IMR-90 (cell line): ENCODE measurements at regions not wholly inside any gene's neighbourhood (a gene's known extent, or its start where the extent isn't known, plus 50 kb on each side); places are given as distances from the start of the nearest gene placed in this dataset.

Experiments
- ATAC-seq: fragments of 200-7000 bp; cut with Tn5 transposase; 2 replicates; pipeline ENCODE4 v1.9.1; 2020; ENCODE audit warnings: low read depth, mild to moderate bottlenecking, moderate library complexity
- BruUV-seq: library from RNA; stranded (reverse); fragments of 400-500 nt; replicated peaks from 2 replicates; lab custom pipeline; 2021; lab: Mats Ljungman, UMichigan
- CTCF ChIA-PET: fragments of 300-600 bp; formaldehyde crosslinking; extraction: SDS; loops from one replicate; lab custom pipeline; 2021; ENCODE audit warnings: antibody characterized with exemption; lab: Yijun Ruan, JAX
- POLR2A ChIA-PET: fragments of 300-600 bp; sonication (Branson Sonifier 250); formaldehyde crosslinking; loops from one replicate; lab custom pipeline; 2022; ENCODE audit warnings: antibody characterized with exemption; ENCODE audit not compliant: unreplicated experiment; lab: Charles Lee
- DNase-seq: peaks from one replicate; pipeline ENCODE4 v3.0.0; 2013
- H2AFZ ChIP-seq: replicated peaks from 2 replicates; pipeline ENCODE3; 2013; ENCODE audit warnings: low read length, mild to moderate bottlenecking; ENCODE audit not compliant: poor library complexity
- H2AK5ac ChIP-seq: 2 replicates; pipeline ENCODE4 v1.6.1; 2013; ENCODE audit warnings: low read depth, low read length, inconsistent platforms
- H2AK9ac ChIP-seq: replicated peaks from 2 replicates; pipeline ENCODE3; 2013; ENCODE audit warnings: mild to moderate bottlenecking, low read depth, low read length, moderate library complexity; ENCODE audit not compliant: poor library complexity
- H2BK120ac ChIP-seq: 2 replicates; pipeline ENCODE4 v1.6.1; 2013; ENCODE audit warnings: low read depth, low read length, inconsistent platforms
- H2BK15ac ChIP-seq: 3 replicates; pipeline ENCODE4 v1.6.1; 2013; ENCODE audit warnings: low read depth, low read length, inconsistent platforms
- H2BK20ac ChIP-seq: 2 replicates; pipeline ENCODE4 v1.6.1; 2013; ENCODE audit warnings: low read depth, mild to moderate bottlenecking, inconsistent platforms, low read length, moderate library complexity
- H2BK5ac ChIP-seq: 2 replicates; pipeline ENCODE4 v1.6.1; 2013; ENCODE audit warnings: mild to moderate bottlenecking, low read depth, low read length, inconsistent platforms; ENCODE audit not compliant: poor library complexity, severe bottlenecking
- H3K14ac ChIP-seq: replicated peaks from 2 replicates; pipeline ENCODE4 v1.6.1; 2013; ENCODE audit warnings: low read depth, low read length, inconsistent platforms
- H3K18ac ChIP-seq: 2 replicates; pipeline ENCODE4 v1.6.1; 2013; ENCODE audit warnings: low read depth, low read length, control low read depth
- H3K23ac ChIP-seq: 2 replicates; pipeline ENCODE4 v1.6.1; 2013; ENCODE audit warnings: low read depth, low read length, inconsistent platforms
- H3K27ac ChIP-seq: 2 replicates; pipeline ENCODE4 v1.5.1; 2013; ENCODE audit warnings: mild to moderate bottlenecking, control low read depth, low read length; ENCODE audit not compliant: insufficient read depth
- H3K27me3 ChIP-seq: 2 replicates; pipeline ENCODE4 v1.6.1; 2013; ENCODE audit warnings: low read length; ENCODE audit not compliant: control insufficient read depth, insufficient read depth
- H3K36me3 ChIP-seq: 2 replicates; pipeline ENCODE4 v1.6.1; 2013; ENCODE audit warnings: low read length, mixed read lengths; ENCODE audit not compliant: control insufficient read depth, insufficient read depth
- H3K4ac ChIP-seq: 2 replicates; pipeline ENCODE4 v1.6.1; 2013; ENCODE audit warnings: low read depth, low read length, inconsistent platforms
- H3K4me1 ChIP-seq: 2 replicates; pipeline ENCODE4 v1.6.1; 2013; ENCODE audit warnings: low read length, mixed read lengths; ENCODE audit not compliant: control insufficient read depth, insufficient read depth
- H3K4me2 ChIP-seq: 2 replicates; pipeline ENCODE4 v1.6.1; 2013; ENCODE audit warnings: low read depth, mild to moderate bottlenecking, control low read depth, low read length, moderate library complexity
- H3K4me3 ChIP-seq: 2 replicates; pipeline ENCODE4 v1.5.1; 2013; ENCODE audit warnings: low read depth, mild to moderate bottlenecking, control low read depth, low read length, moderate library complexity; ENCODE audit not compliant: insufficient read depth
- H3K56ac ChIP-seq: 2 replicates; pipeline ENCODE4 v1.6.1; 2013; ENCODE audit warnings: low read length, inconsistent platforms; ENCODE audit not compliant: insufficient read depth; ENCODE audit errors: extremely low read depth
- H3K79me1 ChIP-seq, 2 experiments: 2 replicates each; pipeline ENCODE4 v1.6.1; 2013; ENCODE audit warnings: low read length in 2 of 2, inconsistent platforms in 1 of 2, low read depth in 1 of 2
- H3K9ac ChIP-seq: 2 replicates; pipeline ENCODE4 v1.6.1; 2013; ENCODE audit warnings: low read depth, low read length, control low read depth
- H3K9me1 ChIP-seq: 2 replicates; pipeline ENCODE4 v1.6.1; 2013; ENCODE audit warnings: low read length, inconsistent platforms; ENCODE audit not compliant: insufficient read depth
- H3K9me3 ChIP-seq: 2 replicates; pipeline ENCODE4 v1.6.1; 2013; ENCODE audit warnings: low read length; ENCODE audit not compliant: control insufficient read depth, insufficient read depth
- H4K20me1 ChIP-seq: 2 replicates; pipeline ENCODE4 v1.6.1; 2013; ENCODE audit warnings: low read length, inconsistent platforms; ENCODE audit not compliant: insufficient read depth
- H4K5ac ChIP-seq: 2 replicates; pipeline ENCODE4 v1.6.1; 2013; ENCODE audit warnings: mild to moderate bottlenecking, low read depth, low read length, control low read depth
- H4K8ac ChIP-seq, 2 experiments: 2 replicates each; pipeline ENCODE4 v1.6.1; 2013; ENCODE audit warnings: low read depth in 2 of 2, low read length in 2 of 2, control low read depth in 1 of 2, inconsistent platforms in 1 of 2
- H4K91ac ChIP-seq: 2 replicates; pipeline ENCODE4 v1.6.1; 2013; ENCODE audit warnings: low read depth, low read length, inconsistent platforms; ENCODE audit not compliant: insufficient read depth
- MAZ ChIP-seq: IDR thresholded peaks from 2 replicates; pipeline ENCODE4 v1.6.1; 2012; ENCODE audit warnings: low read depth, mild to moderate bottlenecking, low read length, improper control_type of control experiment, moderate library complexity, borderline replicate concordance
- RAD21 ChIP-seq: IDR thresholded peaks from 2 replicates; pipeline ENCODE4 v1.6.1; 2012; ENCODE audit warnings: low read length, improper control_type of control experiment
- SMC3 ChIP-seq: fragments of 150-350 bp; IDR thresholded peaks from 2 replicates; pipeline ENCODE4 v1.6.1; 2016; ENCODE audit warnings: low read depth, mild to moderate bottlenecking, antibody characterized with exemption, low read length, moderate library complexity
- WGBS, 2 experiments: methylation state at CpG; one replicate each; pipeline versions ENCODE4 v1.1.5 to v1.1.7; 2013; ENCODE audit warnings: missing lambda C conversion rate in 2 of 2; ENCODE audit not compliant: insufficient read length in 1 of 2; ENCODE audit errors: extremely low coverage in 2 of 2; 5-methylcytosine and 5-hydroxymethylcytosine counted together
- dilution Hi-C: fragments of 300-500 bp; cut with HindIII; formaldehyde crosslinking; loops from one replicate; pipeline ENCODE4 v1.14.3; 2018; ENCODE audit warnings: low sequenced_read_pairs; ENCODE audit not compliant: unreplicated experiment
- in situ Hi-C: fragments of 300-500 bp; cut with MboI; formaldehyde crosslinking; loops from 3 replicates; pipeline ENCODE4 v1.14.3; 2019; ENCODE audit warnings: low sequenced_read_pairs, inconsistent platforms, mixed read lengths
- intact Hi-C: fragments of 100-400 bp; cut with micrococcal nuclease; formaldehyde crosslinking; loops from 2 replicates; pipeline ENCODE4 v1.10.0; 2022
- TF ChIP-seq, protein P1 (sequence below): conservative IDR thresholded peaks from 2 replicates; pipeline ENCODE4 v1.5.1; 2012; ENCODE audit warnings: mild to moderate bottlenecking, low read depth, low read length, improper control_type of control experiment

- in situ Hi-C loops = loop anchor here (10.0 kb wide), 1 partner anchor 312 kb away; no protein-coding TSS in a partner anchor
Measured at GRCh38 chr3:159586571-159587202, 401.9 kb upstream of the IL12A start.

More at GRCh38 chr3:159586571-159587202, 401.9 kb upstream of the IL12A start:
- Histone ChIP-seq H3K9me3 (no peaks in the 10 kb centered on the region), H3K9ac (no peak overlapping the region), H3K4ac (no peak overlapping the region), H3K4me3 (no peak overlapping the region), H3K27me3 (peaks cover 4% of the 10 kb centered on the region), H4K5ac (no peak overlapping the region), H4K91ac (no peak overlapping the region), H3K18ac (no peak overlapping the region), H4K8ac (no peak overlapping the region), H3K4me2 (no peak overlapping the region), H3K36me3 (no peaks in the 10 kb centered on the region), H2AK5ac (no peak overlapping the region), H2BK120ac (no peak overlapping the region), H3K27ac (no peak overlapping the region), H2BK15ac (no peak overlapping the region), H2AFZ (no peak overlapping the region), H4K20me1 (no peaks in the 10 kb centered on the region), H3K56ac (no peak overlapping the region), H2AK9ac (no peak overlapping the region), H3K23ac (no peak overlapping the region), H3K79me1 (no peaks in the 10 kb centered on the region), H2BK20ac (no peak overlapping the region), H3K9me1 (no peaks in the 10 kb centered on the region), H3K4me1 (peaks cover 2% of the 10 kb centered on the region; the same call in 1 of the 2 replicates), H2BK5ac (no peak overlapping the region), H3K14ac (no peak overlapping the region)
- intact Hi-C loops (loop anchor here (1.0 kb wide), 3 partner anchors 219 to 323 kb away; no protein-coding TSS in a partner anchor), dilution Hi-C loops (no loop called here)
- BruUV-seq = no TSS peak
- CTCF ChIA-PET = interaction anchor here (0.6 to 1.1 kb wide), 3 partner anchors 263 to 321 kb away, joined by 3 to 8 read pairs (median 3); no protein-coding TSS in a partner anchor
- ATAC-seq (peak; percentile 91), DNase-seq (peak; percentile 63)
- POLR2A ChIA-PET = no interaction called here
- no CpG with 5 or more reads among the region's 5 CpGs for WGBS, 2 experiments
- TF ChIP-seq SMC3 = peak; percentile 70
- TF ChIP-seq, protein P1, sequence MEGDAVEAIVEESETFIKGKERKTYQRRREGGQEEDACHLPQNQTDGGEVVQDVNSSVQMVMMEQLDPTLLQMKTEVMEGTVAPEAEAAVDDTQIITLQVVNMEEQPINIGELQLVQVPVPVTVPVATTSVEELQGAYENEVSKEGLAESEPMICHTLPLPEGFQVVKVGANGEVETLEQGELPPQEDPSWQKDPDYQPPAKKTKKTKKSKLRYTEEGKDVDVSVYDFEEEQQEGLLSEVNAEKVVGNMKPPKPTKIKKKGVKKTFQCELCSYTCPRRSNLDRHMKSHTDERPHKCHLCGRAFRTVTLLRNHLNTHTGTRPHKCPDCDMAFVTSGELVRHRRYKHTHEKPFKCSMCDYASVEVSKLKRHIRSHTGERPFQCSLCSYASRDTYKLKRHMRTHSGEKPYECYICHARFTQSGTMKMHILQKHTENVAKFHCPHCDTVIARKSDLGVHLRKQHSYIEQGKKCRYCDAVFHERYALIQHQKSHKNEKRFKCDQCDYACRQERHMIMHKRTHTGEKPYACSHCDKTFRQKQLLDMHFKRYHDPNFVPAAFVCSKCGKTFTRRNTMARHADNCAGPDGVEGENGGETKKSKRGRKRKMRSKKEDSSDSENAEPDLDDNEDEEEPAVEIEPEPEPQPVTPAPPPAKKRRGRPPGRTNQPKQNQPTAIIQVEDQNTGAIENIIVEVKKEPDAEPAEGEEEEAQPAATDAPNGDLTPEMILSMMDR = peak; percentile 63
- TF ChIP-seq RAD21 = peak; percentile 75
- no peak for TF ChIP-seq MAZ
